ENCODE measurements at regions not wholly inside any gene's neighbourhood (a gene's known extent, or its start where the extent isn't known, plus 50 kb on each side); places are given as distances from the start of the nearest gene placed in this dataset.

DNA sequence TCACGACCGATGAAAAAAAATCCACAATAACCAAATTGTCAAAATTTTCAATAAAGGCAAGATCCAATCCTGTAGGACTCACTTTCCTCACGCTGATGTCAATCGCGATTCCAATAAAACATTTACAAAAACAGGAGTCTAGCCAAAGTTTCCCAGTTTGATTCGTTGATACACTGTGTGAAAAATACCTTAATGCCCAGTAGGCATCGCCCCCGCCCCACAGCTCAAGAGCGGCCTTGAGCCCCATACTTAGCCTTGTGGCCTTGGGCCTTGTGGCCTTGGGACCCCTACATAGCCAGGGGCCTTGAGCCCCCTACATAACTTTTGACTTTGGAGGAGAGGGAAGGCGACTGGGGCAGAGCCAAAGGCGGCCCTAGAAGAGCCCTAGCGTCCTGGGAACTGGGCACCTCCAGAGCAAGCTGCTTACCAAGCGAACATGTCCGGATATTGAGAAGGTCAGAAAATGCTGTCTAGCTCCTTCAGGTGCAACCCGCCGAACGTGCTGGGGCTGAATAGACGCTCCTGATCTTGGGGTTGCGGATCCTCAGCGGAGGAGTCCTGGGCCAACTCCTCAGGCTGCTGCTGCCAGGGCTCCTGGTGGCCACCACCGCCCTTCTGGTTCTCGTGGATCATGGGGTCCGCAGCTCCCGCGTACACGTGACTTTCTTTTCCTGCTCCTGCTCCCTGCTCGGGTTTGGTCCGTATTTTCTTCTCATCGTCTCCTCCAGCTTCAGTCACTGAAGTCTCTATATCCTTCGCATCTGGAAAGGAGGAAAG lies 62.9 kb downstream of the RHOXF2B start:
- no peak overlapping the region for H4K12ac ChIP-seq (ENCODE audit: low read depth, low read length)
- H3K4ac ChIP-seq (ENCODE audit: low read depth, low read length) = peak overlapping the region; percentile 51
- no CpG with 5 or more reads among the region's 30 CpGs for WGBS (ENCODE audit: extremely low coverage, insufficient coverage, insufficient read length)
- H2AFZ ChIP-seq (ENCODE audit: insufficient read depth, low read length, poor library complexity) = no peak overlapping the region
- no peak overlapping the region for H3K18ac ChIP-seq (ENCODE audit: low read length)
- no peak overlapping the region for H4K91ac ChIP-seq (ENCODE audit: low read depth, low read length)
- no peak overlapping the region for H3K9ac ChIP-seq (ENCODE audit: low read length)
- peak overlapping the region; percentile 80 for H3K4me2 ChIP-seq (ENCODE audit: low read length)
- H3K14ac ChIP-seq (ENCODE audit: low read length) = no peak overlapping the region
- H3K79me1 ChIP-seq (ENCODE audit: low read length) = peaks cover 4% of the 10 kb centered on the region
- H3K79me2 ChIP-seq (ENCODE audit: control insufficient read depth, insufficient read depth, low read length, poor library complexity) = peaks cover 2% of the 10 kb centered on the region
- peak overlapping the region; percentile 78 for H3K4me3 ChIP-seq (ENCODE audit: low read depth, low read length)
- no peak for DNase-seq
- H4K8ac ChIP-seq (ENCODE audit: low read depth, low read length) = no peak overlapping the region
- H2BK12ac ChIP-seq (ENCODE audit: low read length) = no peak overlapping the region
- H3K36me3 ChIP-seq (ENCODE audit: control insufficient read depth in 1 of 2, insufficient read depth in 2 of 2, low read length in 2 of 2) = peaks cover 0 to 2% of the 10 kb centered on the region in 2 experiments
- H3K4me1 ChIP-seq (ENCODE audit: control insufficient read depth in 1 of 2, insufficient read depth in 2 of 2, low read length in 2 of 2) = peaks cover 0 to 5% of the 10 kb centered on the region in 2 experiments
- no peaks in the 10 kb centered on the region for H3K27me3 ChIP-seq (ENCODE audit: insufficient read depth, low read length)
- no peak overlapping the region for H2BK120ac ChIP-seq (ENCODE audit: insufficient read depth, low read length, poor library complexity)
- no peaks in the 10 kb centered on the region for H3K9me3 ChIP-seq (ENCODE audit: insufficient read depth, low read depth, low read length)
- no peak overlapping the region for H3K23ac ChIP-seq (ENCODE audit: low read length)
- no peak overlapping the region for H2BK5ac ChIP-seq (ENCODE audit: low read depth, low read length, poor library complexity)
- H2AK5ac ChIP-seq (ENCODE audit: low read length) = no peak overlapping the region
- H3K27ac ChIP-seq (ENCODE audit: low read depth, low read length) = peak overlapping the region; percentile 37

DNA sequence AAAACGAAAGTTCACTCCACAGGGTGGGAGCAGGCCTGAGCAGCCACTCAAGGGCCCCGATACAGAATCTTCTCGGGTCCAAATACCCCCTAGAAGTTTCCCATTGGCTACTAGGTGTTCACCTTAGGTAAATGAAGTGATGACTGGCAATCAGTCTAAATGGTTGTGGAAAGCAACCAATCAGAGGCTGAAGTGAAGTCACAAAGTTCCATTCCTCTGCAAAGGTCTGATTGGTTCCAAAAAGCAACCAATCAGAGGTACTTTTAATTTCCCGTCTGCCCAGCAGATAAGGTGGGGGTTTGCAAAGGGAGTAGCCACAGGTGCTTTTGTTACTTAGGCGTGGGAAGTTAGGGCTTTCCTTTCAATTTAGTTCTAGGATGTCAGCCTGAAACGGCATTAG lies 58.2 kb upstream of the NKAP start:
- no peak overlapping the region for H3K23ac ChIP-seq (ENCODE audit: low read length)
- no peak overlapping the region for H4K8ac ChIP-seq (ENCODE audit: low read depth, low read length)
- no peak overlapping the region for H4K12ac ChIP-seq (ENCODE audit: low read depth, low read length)
- H2AFZ ChIP-seq (ENCODE audit: insufficient read depth, low read length, poor library complexity) = no peak overlapping the region
- H3K9me3 ChIP-seq (ENCODE audit: insufficient read depth, low read depth, low read length) = no peaks in the 10 kb centered on the region
- no peak overlapping the region for H3K4me3 ChIP-seq (ENCODE audit: low read depth, low read length)
- H3K27me3 ChIP-seq (ENCODE audit: insufficient read depth, low read length) = peaks cover 6% of the 10 kb centered on the region
- no peak overlapping the region for H2BK5ac ChIP-seq (ENCODE audit: low read depth, low read length, poor library complexity)
- no peak overlapping the region for H3K4ac ChIP-seq (ENCODE audit: low read depth, low read length)
- peaks cover 0 to 1% of the 10 kb centered on the region in 2 experiments for H3K36me3 ChIP-seq (ENCODE audit: control insufficient read depth in 1 of 2, insufficient read depth in 2 of 2, low read length in 2 of 2)
- H3K4me2 ChIP-seq (ENCODE audit: low read length) = no peak overlapping the region
- H3K79me2 ChIP-seq (ENCODE audit: control insufficient read depth, insufficient read depth, low read length, poor library complexity) = no peaks in the 10 kb centered on the region
- H3K18ac ChIP-seq (ENCODE audit: low read length) = no peak overlapping the region
- no peak overlapping the region for H3K14ac ChIP-seq (ENCODE audit: low read length)
- no peak overlapping the region for H2AK5ac ChIP-seq (ENCODE audit: low read length)
- no peaks in the 10 kb centered on the region for H3K79me1 ChIP-seq (ENCODE audit: low read length)
- H2BK12ac ChIP-seq (ENCODE audit: low read length) = no peak overlapping the region
- peaks cover 6 to 9% of the 10 kb centered on the region in 2 experiments for H3K4me1 ChIP-seq (ENCODE audit: control insufficient read depth in 1 of 2, insufficient read depth in 2 of 2, low read length in 2 of 2)
- H3K9ac ChIP-seq (ENCODE audit: low read length) = no peak overlapping the region
- H2BK120ac ChIP-seq (ENCODE audit: insufficient read depth, low read length, poor library complexity) = no peak overlapping the region
- no CpG with 5 or more reads among the region's 6 CpGs for WGBS (ENCODE audit: extremely low coverage, insufficient coverage, insufficient read length)
- no peak overlapping the region for H4K91ac ChIP-seq (ENCODE audit: low read depth, low read length)
- DNase-seq = no peak
- H3K27ac ChIP-seq (ENCODE audit: low read depth, low read length) = no peak overlapping the region

DNA sequence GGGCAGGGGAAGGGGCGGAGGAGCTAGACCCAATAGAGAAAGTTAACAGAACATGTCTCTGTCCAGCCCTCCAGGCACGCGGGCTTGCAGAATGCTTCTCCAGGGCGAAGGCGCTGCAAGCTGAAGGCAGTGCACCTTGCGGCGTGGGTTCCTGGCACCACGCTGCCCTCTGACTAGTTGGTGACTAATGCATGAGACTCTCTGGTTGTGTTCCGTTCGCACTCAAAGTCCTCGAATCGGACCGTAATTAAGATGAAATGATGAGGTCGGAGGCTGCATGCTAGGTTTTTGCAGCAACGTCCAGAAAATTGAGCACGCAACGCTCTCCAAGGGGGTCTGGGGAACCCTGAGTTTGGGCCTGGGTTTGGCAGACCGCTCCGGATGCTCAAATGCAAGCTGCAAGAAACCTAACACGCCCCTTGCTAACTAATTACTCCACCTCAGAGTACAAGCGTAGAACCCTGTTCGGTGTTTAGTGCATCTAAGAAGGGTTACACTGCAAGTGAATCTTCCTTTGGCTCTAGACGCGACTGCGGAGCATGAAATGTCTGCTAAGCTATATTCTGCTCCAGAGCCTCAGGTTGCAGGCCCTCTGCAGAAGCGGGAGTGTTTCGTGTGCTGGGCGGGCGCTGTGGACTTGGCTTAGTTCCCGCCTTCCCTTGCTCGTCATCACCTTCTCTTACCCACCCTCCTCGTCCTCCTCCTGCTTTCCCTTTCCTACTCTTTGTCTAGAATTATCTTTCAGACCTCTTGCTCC lies 57.1 kb upstream of the NKAP start:
- Histone ChIP-seq H3K23ac (ENCODE audit: low read length) (no peak overlapping the region), H4K8ac (ENCODE audit: low read depth, low read length) (no peak overlapping the region), H2BK120ac (ENCODE audit: insufficient read depth, low read length, poor library complexity) (no peak overlapping the region), H3K79me1 (ENCODE audit: low read length) (no peaks in the 10 kb centered on the region), H3K36me3 (ENCODE audit: control insufficient read depth in 1 of 2, insufficient read depth in 2 of 2, low read length in 2 of 2) (peaks cover 0 to 1% of the 10 kb centered on the region in 2 experiments), H3K14ac (ENCODE audit: low read length) (no peak overlapping the region), H2AFZ (ENCODE audit: insufficient read depth, low read length, poor library complexity) (no peak overlapping the region), H4K91ac (ENCODE audit: low read depth, low read length) (no peak overlapping the region), H3K27me3 (ENCODE audit: insufficient read depth, low read length) (peaks cover 6% of the 10 kb centered on the region), H2BK5ac (ENCODE audit: low read depth, low read length, poor library complexity) (no peak overlapping the region), H2AK5ac (ENCODE audit: low read length) (no peak overlapping the region), H3K9ac (ENCODE audit: low read length) (no peak overlapping the region), H3K4me3 (ENCODE audit: low read depth, low read length) (no peak overlapping the region), H3K4ac (ENCODE audit: low read depth, low read length) (no peak overlapping the region), H3K18ac (ENCODE audit: low read length) (no peak overlapping the region), H3K9me3 (ENCODE audit: insufficient read depth, low read depth, low read length) (no peaks in the 10 kb centered on the region), H2BK12ac (ENCODE audit: low read length) (no peak overlapping the region), H3K27ac (ENCODE audit: low read depth, low read length) (no peak overlapping the region), H3K4me2 (ENCODE audit: low read length) (peak overlapping the region; percentile 58), H4K12ac (ENCODE audit: low read depth, low read length) (no peak overlapping the region), H3K79me2 (ENCODE audit: control insufficient read depth, insufficient read depth, low read length, poor library complexity) (no peaks in the 10 kb centered on the region), H3K4me1 (ENCODE audit: control insufficient read depth in 1 of 2, insufficient read depth in 2 of 2, low read length in 2 of 2) (peaks cover 6 to 9% of the 10 kb centered on the region in 2 experiments)
- no peak for DNase-seq
- no CpG with 5 or more reads among the region's 32 CpGs for WGBS (ENCODE audit: extremely low coverage, insufficient coverage, insufficient read length)

GRCh38 chrX:119999087-119999634 lies 55.6 kb upstream of the NKAP start:
- H3K36me3 ChIP-seq (ENCODE audit: control insufficient read depth in 1 of 2, insufficient read depth in 2 of 2, low read length in 2 of 2) = peaks cover 0 to 4% of the 10 kb centered on the region in 2 experiments
- H3K23ac ChIP-seq (ENCODE audit: low read length) = no peak overlapping the region
- no peak overlapping the region for H3K27ac ChIP-seq (ENCODE audit: low read depth, low read length)
- no peaks in the 10 kb centered on the region for H3K9me3 ChIP-seq (ENCODE audit: insufficient read depth, low read depth, low read length)
- H3K79me2 ChIP-seq (ENCODE audit: control insufficient read depth, insufficient read depth, low read length, poor library complexity) = no peaks in the 10 kb centered on the region
- H3K4ac ChIP-seq (ENCODE audit: low read depth, low read length) = no peak overlapping the region
- H4K8ac ChIP-seq (ENCODE audit: low read depth, low read length) = no peak overlapping the region
- H2BK120ac ChIP-seq (ENCODE audit: insufficient read depth, low read length, poor library complexity) = no peak overlapping the region
- H3K27me3 ChIP-seq (ENCODE audit: insufficient read depth, low read length) = peaks cover 6% of the 10 kb centered on the region
- H2AFZ ChIP-seq (ENCODE audit: insufficient read depth, low read length, poor library complexity) = no peak overlapping the region
- H3K4me2 ChIP-seq (ENCODE audit: low read length) = peak overlapping the region; percentile 21
- WGBS (ENCODE audit: extremely low coverage, insufficient coverage, insufficient read length) = no CpG with 5 or more reads among the region's 20 CpGs
- no peak overlapping the region for H3K9ac ChIP-seq (ENCODE audit: low read length)
- no peak overlapping the region for H3K14ac ChIP-seq (ENCODE audit: low read length)
- no peak overlapping the region for H2BK5ac ChIP-seq (ENCODE audit: low read depth, low read length, poor library complexity)
- H3K18ac ChIP-seq (ENCODE audit: low read length) = no peak overlapping the region
- no peak overlapping the region for H2BK12ac ChIP-seq (ENCODE audit: low read length)
- H4K91ac ChIP-seq (ENCODE audit: low read depth, low read length) = no peak overlapping the region
- peak overlapping the region; percentile 30 for H4K12ac ChIP-seq (ENCODE audit: low read depth, low read length)
- H3K4me1 ChIP-seq (ENCODE audit: control insufficient read depth in 1 of 2, insufficient read depth in 2 of 2, low read length in 2 of 2) = peaks cover 6 to 9% of the 10 kb centered on the region in 2 experiments
- H3K79me1 ChIP-seq (ENCODE audit: low read length) = no peaks in the 10 kb centered on the region
- H3K4me3 ChIP-seq (ENCODE audit: low read depth, low read length) = no peak overlapping the region
- no peak overlapping the region for H2AK5ac ChIP-seq (ENCODE audit: low read length)
- no peak for DNase-seq
